ENCODE measurements at regions not wholly inside any gene's neighbourhood (a gene's known extent, or its start where the extent isn't known, plus 50 kb on each side); places are given as distances from the start of the nearest gene placed in this dataset.
A peak's percentile ranks its signal among the peaks of the same experiment; 100 is the strongest.

DNA sequence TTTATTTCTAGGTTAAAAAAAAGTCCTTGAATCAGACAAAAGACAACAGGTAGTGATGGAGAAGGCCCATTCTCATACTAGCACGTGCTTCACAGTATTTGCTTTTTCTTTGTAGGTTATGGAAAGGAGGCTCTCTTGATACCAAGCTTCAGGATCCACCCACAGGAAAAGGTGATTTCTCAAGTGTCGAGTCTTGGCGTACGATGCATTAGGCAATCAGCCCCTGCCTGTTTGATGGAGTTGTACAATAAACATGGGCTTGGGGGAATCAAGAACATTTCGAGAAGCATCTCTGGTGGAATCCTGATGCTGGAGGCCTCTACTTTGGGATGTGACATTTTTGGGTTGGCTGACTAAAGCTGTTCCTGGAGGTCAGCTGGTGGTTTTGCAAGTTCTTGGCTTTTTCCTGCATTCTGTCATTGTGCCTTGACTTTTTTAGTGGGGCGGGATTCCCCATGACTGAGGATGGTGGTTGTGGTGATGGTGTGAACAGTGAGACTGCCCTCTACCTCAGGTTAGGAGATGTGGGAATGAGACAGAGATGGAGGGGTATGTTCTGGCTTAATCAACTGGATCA, 231.5 kb upstream of the SPRED2 start:
- DNase-seq: peak; percentile 21

DNA sequence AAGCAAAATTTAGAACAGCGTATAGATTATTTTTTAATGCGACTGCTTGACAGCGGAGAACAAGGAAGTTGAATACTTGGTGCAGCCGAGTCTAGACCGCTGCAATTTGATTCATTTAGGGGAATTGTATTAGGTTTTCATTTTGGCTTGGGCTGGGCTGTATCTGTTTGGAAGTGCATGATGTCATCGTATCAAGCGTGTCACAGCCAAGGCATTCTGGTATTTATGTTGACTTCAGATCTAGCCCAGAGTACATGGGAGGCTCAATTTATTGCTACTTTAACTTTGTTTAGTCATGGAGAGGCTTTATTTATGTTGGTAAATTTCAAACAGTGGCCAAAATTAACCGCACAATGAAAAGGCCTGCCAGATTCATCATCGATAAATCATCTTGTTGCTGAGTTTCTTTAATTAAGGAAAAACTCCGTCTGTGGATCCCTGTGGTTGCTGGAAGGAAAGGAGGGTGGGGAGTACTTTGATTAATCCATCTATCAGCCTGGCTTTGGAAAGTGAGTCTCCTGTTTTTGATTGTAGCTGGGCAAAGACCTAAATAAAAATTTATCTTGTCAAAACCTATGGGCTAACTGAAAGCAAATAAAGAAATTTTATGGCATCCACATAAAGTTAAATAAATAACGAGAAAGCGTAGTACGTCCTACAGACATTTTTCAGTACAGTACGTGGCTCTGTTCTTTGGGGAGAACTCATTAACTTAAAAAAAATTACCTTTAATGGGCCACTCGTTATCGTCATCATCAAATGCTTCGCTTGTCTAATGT, 230.4 kb upstream of the SPRED2 start:
- DNase-seq: no peak

DNA sequence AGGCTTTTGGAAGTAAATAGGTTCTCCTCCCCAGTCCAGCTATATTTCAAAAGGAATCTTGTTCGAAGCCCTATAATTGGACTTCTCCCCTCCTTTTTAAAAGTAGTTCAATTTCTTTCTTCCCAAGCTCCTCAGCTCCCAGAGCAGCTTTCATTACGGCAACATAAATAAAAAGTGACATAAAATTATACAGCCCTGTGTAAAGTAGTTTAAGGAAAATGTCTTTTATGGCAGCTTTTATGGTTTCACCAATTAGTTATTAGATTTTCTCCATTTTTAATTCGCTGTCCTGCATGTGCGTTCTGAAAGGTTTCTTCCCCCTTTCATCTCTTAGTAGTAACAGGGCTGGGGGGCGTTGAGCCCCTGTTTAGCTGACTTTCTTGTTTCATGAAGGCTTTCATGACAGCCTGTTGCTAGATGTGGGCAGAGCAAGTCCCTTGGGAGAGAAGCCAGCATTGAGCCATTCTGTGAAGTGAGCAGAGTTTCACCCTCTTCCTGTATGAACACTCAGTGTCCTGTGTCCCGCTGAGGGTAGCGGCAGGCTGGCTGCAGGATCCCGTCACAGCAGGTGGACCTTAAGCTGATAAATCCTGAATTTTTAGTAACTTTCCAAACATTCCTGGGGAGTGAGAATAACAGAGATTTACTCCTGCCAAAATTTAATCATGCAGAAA, 229.7 kb upstream of the SPRED2 start:
- DNase-seq: no peak

DNA sequence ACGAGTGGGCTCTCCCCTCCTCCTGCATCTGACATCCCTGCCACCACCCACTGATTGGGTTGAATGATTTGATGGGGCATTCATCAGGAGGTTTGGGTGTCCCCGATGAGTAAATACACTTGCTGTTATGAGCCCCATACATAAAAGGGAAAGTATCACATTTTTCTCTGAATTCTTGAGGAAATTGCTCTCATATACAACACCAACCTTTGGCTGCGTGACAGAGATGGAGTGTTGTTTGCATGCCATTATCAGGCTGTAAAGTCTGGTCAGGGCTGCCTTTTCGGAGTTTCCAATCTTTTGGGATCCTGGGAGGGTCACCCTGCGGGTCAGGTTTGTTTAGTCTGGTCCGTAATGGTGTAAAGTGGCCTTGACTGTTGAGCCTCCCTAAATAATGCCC, 227.9 kb upstream of the SPRED2 start:
- no peak for DNase-seq

GRCh38 chr2:65658881-65659280, 226.5 kb upstream of the SPRED2 start:
- DNase-seq: no peak

DNA sequence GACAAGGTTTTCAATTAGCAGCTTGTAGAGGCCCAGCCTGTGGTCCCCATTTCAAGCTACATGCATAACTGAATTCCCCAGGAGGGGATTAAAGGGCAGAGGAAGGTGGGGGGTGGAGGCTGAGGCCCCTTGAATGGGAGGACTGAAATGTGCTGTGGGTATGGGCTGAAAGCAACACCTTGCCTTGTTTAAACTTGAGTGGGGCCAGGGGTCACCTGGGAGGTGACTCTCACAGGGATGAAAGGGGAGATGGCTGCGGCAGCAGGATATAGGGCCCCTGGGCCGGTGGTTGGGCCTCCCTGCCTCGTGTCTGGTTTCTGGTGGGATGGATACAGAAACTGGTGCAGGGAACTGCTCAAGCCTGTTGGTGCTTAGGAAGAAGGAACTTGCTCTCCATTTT, 225.9 kb upstream of the SPRED2 start:
- no peak for DNase-seq

GRCh38 chr2:65656160-65656718, 223.8 kb upstream of the SPRED2 start:
- no peak for DNase-seq

GRCh38 chr2:65655000-65655399, 222.6 kb upstream of the SPRED2 start:
- DNase-seq: no peak

GRCh38 chr2:65654496-65654895, 222.1 kb upstream of the SPRED2 start:
- no peak for DNase-seq

DNA sequence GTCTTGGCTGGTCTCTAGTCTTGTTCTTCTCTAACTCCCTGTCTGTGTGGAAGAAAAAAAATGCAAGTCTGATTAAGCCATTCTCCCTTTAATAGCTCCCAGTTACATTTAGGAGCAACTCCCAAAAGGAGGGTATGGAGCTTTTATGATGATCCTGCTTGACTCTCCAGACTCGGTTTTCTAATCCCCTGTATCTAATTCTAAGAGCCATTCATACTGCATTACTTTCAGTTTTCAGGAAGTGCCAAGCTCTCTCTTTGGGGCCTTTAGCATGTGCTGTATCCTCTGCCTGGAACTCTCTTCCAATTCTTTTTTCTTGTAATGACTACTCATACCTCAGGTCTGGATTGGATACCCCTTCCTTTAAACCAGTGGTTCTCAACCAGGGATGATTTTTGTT, 219.7 kb upstream of the SPRED2 start:
- no peak for DNase-seq

DNA sequence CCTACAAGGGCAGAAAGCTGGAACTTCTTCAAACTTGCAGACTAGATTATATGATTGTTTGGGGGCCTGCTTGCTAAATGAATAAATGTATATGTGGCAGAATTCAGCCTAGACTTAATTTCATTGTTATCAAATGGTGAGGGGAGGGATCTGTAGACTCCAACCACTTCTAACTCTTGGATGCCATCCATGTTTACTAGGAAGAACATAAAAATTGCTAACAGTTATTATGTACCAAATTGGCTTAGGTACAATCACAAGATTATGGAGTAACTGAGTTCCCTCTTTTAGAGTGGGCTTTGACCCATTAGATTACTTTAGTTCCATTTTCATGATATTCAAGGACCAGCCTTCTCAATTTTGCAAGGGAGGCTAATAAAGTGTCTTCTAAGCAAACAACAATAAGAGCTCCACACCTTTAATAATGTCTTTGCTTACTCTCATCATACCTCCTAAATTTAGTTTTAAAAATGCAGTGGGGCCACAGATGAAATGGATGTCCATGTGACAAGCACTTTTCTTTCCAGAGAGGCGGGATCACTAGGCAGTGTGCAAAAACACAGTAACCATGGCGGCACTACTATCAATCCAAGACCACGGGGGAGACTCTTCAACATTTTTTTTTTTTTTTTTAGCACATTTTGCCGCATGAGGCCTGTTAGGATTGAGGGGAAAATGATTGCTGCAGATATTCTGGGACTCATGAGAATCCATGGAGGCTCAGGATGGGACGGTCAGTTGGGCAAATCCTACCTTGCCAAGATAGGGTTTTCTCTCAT, 217.6 kb upstream of the SPRED2 start:
- DNase-seq: no peak

DNA sequence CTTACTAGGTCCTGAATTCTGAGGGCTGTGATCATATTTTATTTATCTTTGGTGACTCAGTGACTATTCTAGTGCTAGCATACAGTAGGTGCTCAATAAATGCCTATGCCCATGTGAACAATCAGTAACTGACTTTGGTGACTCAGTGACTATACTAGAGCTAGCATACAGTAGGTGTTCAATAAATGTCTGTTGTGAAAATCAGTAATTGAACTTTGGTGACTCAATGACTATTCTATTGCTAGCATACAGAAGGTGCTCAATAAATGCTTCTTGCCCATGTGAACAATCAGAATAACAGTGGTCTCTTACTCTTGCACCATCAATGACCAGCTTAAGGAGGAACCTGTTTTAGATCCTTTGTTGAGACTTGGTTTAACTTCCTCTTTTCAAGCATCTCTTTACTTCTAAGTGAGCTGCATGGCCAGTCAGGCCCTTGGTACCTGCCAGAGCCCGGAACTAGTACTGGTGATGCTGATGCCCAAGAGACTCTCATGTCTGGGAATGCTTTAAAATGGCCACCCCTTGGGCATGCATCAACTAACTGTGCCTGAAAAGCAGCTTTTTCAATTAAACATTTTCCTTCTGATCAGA, 214.9 kb upstream of the SPRED2 start:
- DNase-seq: no peak

GRCh38 chr2:65640793-65641103, 208.3 kb upstream of the SPRED2 start:
- DNase-seq: no peak

DNA sequence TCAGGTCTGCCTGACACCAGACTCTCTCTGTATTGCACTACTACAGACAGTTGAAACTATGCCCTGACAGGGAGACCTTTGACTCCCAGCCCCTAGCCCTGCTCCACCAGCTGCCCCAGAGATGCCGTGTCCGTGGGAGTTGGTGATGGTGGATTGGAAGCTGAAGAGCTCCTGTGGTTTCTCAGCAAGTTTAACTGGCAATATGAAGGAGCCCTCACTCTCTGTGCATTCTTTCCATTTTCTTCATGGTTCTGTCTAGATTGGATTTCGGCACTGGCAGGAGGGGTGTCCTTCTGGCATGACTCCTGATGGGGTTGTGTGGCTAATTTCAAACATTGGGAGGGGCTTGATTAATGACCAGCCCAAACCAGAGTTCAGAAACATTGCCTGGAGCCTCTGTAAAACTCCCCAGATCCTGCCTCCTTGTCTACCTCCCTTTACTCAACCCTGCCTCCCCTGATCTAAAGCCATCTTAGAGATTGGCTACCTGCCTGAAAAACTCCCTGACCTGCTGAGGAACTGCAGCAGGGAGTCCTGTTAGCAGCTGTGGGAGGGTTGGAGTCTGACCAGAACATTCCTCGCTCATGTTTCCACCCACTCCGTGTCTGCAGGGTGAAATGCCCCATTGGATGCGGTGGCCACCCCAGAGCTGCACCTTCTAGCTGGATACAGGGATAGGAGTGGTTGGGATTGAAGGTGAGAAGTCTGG, 206.9 kb upstream of the SPRED2 start:
- no peak for DNase-seq

GRCh38 chr2:65638443-65638842, 206.0 kb upstream of the SPRED2 start:
- peak; percentile 22 for DNase-seq

GRCh38 chr2:65636813-65637483, 204.5 kb upstream of the SPRED2 start:
- DNase-seq: no peak

DNA sequence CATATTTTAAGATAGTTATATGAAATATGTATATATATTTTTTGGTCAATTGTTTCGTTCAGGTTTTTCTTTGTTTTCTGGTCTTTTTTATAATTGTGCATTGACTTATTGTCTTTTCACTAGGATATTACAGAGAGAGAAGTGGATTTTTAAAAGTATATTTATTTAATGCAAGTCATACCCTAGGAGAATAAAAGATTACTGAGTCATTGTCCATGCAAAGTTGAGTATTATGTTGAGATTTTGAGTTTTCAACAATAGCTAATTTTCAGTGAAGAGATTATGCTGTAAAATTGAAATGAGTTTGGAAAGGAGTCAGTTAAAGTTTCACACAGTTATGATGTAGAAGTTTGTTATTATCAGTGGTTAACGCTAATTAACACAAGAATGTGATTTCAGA, 203.6 kb upstream of the SPRED2 start:
- DNase-seq: no peak

GRCh38 chr2:65634304-65634703, 201.9 kb upstream of the SPRED2 start:
- no peak for DNase-seq

- peak; percentile 67 for DNase-seq
These were observed 198.2 kb upstream of the SPRED2 start for GRCh38 chr2:65630643-65631042.

DNA sequence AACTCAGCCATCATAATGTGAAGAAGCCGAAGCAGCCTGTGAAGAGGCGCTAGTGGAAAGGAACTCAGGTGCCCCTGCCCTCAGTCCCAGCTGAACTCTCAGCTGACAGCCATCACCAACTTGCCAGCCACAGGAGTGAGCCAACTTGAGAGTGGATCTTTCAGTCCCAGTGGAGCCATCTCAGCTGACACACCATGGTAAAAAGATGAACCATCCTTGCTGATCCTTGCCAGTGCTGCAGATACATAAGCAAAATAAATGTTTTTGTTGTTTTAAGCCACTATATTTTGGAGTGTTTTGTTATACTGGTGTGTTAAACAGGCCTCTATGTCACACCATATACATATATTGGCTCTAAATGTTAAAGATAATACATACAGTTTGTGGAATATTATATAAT, 195.8 kb upstream of the SPRED2 start:
- DNase-seq: no peak

DNA sequence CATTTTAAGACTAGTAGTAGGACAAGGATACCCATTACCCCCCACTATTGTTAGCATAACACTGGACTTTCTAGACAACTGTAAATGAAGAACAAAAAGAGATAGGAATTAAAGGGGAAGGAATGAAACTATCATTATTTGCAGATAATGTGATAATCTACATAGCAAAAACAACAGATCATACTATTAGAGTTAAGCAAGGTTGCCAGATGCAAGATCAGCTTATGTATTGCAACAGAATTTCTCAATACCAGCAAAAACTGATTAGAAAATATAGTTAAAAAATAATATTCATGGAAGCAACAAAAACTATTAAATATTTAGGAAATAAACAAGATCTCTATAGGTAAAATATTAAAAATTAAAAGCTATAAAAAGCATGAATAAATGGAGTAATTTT, 194.4 kb upstream of the SPRED2 start:
- no peak for DNase-seq

- DNase-seq: no peak
These were observed 193.6 kb upstream of the SPRED2 start for GRCh38 chr2:65625982-65626381.

Data from suppressor macrophage treated with lipopolysaccharide for 4 hours (primary cell).